ENCODE measurements at regions not wholly inside any gene's neighbourhood (a gene's known extent, or its start where the extent isn't known, plus 50 kb on each side); places are given as distances from the start of the nearest gene placed in this dataset.
A peak's percentile ranks its signal among the peaks of the same experiment; 100 is the strongest.

- DNase-seq: no peak
These were observed 147.0 kb upstream of the CELF2 start for GRCh38 chr10:10870523-10871241.

- DNase-seq: no peak
These were observed 146.3 kb upstream of the CELF2 start for GRCh38 chr10:10871352-10871751.

- no peak for DNase-seq
These were observed 145.5 kb upstream of the CELF2 start for GRCh38 chr10:10872035-10872673.

- no peak for DNase-seq
These were observed 144.9 kb upstream of the CELF2 start for GRCh38 chr10:10872764-10873163.

GRCh38 chr10:10873289-10873688, 144.4 kb upstream of the CELF2 start:
- no peak for DNase-seq

- no peak for DNase-seq
These were observed 143.8 kb upstream of the CELF2 start for GRCh38 chr10:10873915-10874314.

GRCh38 chr10:10878963-10879362, 138.7 kb upstream of the CELF2 start:
- DNase-seq: no peak

GRCh38 chr10:10881117-10881813, 136.4 kb upstream of the CELF2 start:
- DNase-seq: no peak

GRCh38 chr10:10883737-10884136, 133.9 kb upstream of the CELF2 start:
- DNase-seq: no peak

- DNase-seq: no peak
These were observed 130.7 kb upstream of the CELF2 start for GRCh38 chr10:10886861-10887531.

GRCh38 chr10:10891124-10892082, 126.3 kb upstream of the CELF2 start:
- DNase-seq: no peak

GRCh38 chr10:10892290-10892875, 125.3 kb upstream of the CELF2 start:
- no peak for DNase-seq

- no peak for DNase-seq
These were observed 120.3 kb upstream of the CELF2 start for GRCh38 chr10:10897400-10897799.

GRCh38 chr10:10901906-10902305, 115.8 kb upstream of the CELF2 start:
- DNase-seq: no peak

GRCh38 chr10:10902951-10903350, 114.7 kb upstream of the CELF2 start:
- no peak for DNase-seq

- peak; percentile 1 for DNase-seq
These were observed 114.1 kb upstream of the CELF2 start for GRCh38 chr10:10903620-10904019.

- no peak for DNase-seq
These were observed 107.0 kb upstream of the CELF2 start for GRCh38 chr10:10910634-10911033.

GRCh38 chr10:10911035-10911434, 106.6 kb upstream of the CELF2 start:
- DNase-seq: no peak

- no peak for DNase-seq
These were observed 106.2 kb upstream of the CELF2 start for GRCh38 chr10:10911471-10911921.

GRCh38 chr10:10914144-10914543, 103.5 kb upstream of the CELF2 start:
- no peak for DNase-seq

- peak; percentile 32 for DNase-seq
These were observed 102.5 kb upstream of the CELF2 start for GRCh38 chr10:10915215-10915614.

- no peak for DNase-seq
These were observed 100.6 kb upstream of the CELF2 start for GRCh38 chr10:10917031-10917430.
